ENCODE measurements at regions not wholly inside any gene's neighbourhood (a gene's known extent, or its start where the extent isn't known, plus 50 kb on each side); places are given as distances from the start of the nearest gene placed in this dataset.

- TF ChIP-seq, protein P1, sequence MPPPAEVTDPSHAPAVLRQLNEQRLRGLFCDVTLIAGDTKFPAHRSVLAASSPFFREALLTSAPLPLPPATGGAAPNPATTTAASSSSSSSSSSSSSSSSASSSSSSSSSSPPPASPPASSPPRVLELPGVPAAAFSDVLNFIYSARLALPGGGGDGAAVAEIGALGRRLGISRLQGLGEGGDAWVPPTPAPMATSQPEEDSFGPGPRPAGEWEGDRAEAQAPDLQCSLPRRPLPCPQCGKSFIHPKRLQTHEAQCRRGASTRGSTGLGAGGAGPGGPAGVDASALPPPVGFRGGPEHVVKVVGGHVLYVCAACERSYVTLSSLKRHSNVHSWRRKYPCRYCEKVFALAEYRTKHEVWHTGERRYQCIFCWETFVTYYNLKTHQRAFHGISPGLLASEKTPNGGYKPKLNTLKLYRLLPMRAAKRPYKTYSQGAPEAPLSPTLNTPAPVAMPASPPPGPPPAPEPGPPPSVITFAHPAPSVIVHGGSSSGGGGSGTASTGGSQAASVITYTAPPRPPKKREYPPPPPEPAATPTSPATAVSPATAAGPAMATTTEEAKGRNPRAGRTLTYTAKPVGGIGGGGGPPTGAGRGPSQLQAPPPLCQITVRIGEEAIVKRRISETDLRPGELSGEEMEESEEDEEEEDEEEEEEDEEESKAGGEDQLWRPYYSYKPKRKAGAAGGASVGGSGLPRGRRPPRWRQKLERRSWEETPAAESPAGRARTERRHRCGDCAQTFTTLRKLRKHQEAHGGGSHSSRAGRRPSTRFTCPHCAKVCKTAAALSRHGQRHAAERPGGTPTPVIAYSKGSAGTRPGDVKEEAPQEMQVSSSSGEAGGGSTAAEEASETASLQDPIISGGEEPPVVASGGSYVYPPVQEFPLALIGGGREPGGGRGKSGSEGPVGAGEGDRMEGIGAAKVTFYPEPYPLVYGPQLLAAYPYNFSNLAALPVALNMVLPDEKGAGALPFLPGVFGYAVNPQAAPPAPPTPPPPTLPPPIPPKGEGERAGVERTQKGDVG (CRISPR knock-in tag; IDR thresholded peaks at IDR 0.05; ENCODE audit: borderline replicate concordance), result no peak
- TF ChIP-seq CHD4 (IDR thresholded peaks at IDR 0.05; ENCODE audit: borderline replicate concordance, low read length) (0 out of 2 replicates have a peak, but pooled peaks have one; percentile 10), MIXL1 (CRISPR knock-in tag; IDR thresholded peaks at IDR 0.05) (peak; percentile 2; the same call in 1 of the 2 replicates)
These were observed 147.0 kb upstream of the NR2F2 start (continued) for GRCh38 chr15:96183514-96183850.

- Histone ChIP-seq H3K9me3 (ENCODE audit: low read length) (no peaks in the 10 kb centered on the region), H3K9ac (ENCODE audit: insufficient read depth, low read depth, low read length) (peak overlapping the region; percentile 27; the same call in 1 of the 2 replicates), H3K4me2 (ENCODE audit: low read depth, low read length) (peak overlapping the region; percentile 68), H2AFZ (ENCODE audit: low read length) (no peak overlapping the region), H3K36me3 (replicated peaks in 1 of 2; ENCODE audit: control insufficient read depth in 1 of 2, insufficient read depth in 2 of 2, low read length in 2 of 2) (no peaks in the 10 kb centered on the region), H3K27ac (ENCODE audit: extremely low read length, insufficient read depth, low read length) (peak overlapping the region; percentile 82), H3K79me2 (ENCODE audit: insufficient read depth, low read length) (no peaks in the 10 kb centered on the region), H3K4me3 (replicated peaks in 1 of 3; ENCODE audit: insufficient read depth in 1 of 3, low read depth in 2 of 3, low read length in 3 of 3) (peak overlapping the region in 2 of 3 experiments; percentile 26 to 39; a peak in 2 of 6 replicates), H3K4me1 (ENCODE audit: insufficient read depth, low read length) (peaks cover 61% of the 10 kb centered on the region), H3K27me3 (ENCODE audit: control insufficient read depth in 1 of 2, insufficient read depth in 2 of 2, low read length in 2 of 2) (no peaks in the 10 kb centered on the region), H4K20me1 (ENCODE audit: insufficient read depth, low read length) (no peaks in the 10 kb centered on the region)
- no TSS peak for BruUV-seq (replicated peaks)
- under 1% methylated on average over 3 of the region's 3 CpGs for WGBS (ENCODE audit: low lambda C conversion rate)
- ChIA-PET CTCF (ENCODE audit: low intra/inter-chr PET ratio, low total read pairs) (no interaction called here), POLR2A (interaction anchor here (0.7 to 2.7 kb wide), 9 partner anchors 12 to 147 kb away, joined by 3 to 21 read pairs (median 4); partner anchors contain the start of gene NR2F2)
- DNase-seq (ENCODE audit: low spot score), result peak; percentile 26
- in situ Hi-C loops (cut with HindIII; ENCODE audit: extremely low pct_ligation_motif_present, low pct_unique_long_range_greater_than_20kb) (no loop called here), intact Hi-C loops (cut with micrococcal nuclease; ENCODE audit: unreplicated experiment) (no loop called here)
- ATAC-seq, result peak; percentile 91
- no peak for FAIRE-seq
- TF ChIP-seq ATF3 (CRISPR knock-in tag; IDR thresholded peaks at IDR 0.05) (no peak), ZFP37 (CRISPR knock-in tag; IDR thresholded peaks at IDR 0.05; ENCODE audit: borderline replicate concordance) (no peak), NFIC (IDR thresholded peaks at IDR 0.05; ENCODE audit: low read length) (peak; percentile 74; the same call in 1 of the 2 replicates), HNRNPL (IDR thresholded peaks at IDR 0.05; ENCODE audit: low read depth, low read length) (no peak), RARA (CRISPR knock-in tag; IDR thresholded peaks at IDR 0.05) (peak; percentile 71), ZNF441 (CRISPR knock-in tag; IDR thresholded peaks at IDR 0.05; ENCODE audit: borderline replicate concordance) (no peak), CBX2 (IDR thresholded peaks at IDR 0.05; ENCODE audit: low read depth, low read length) (no peak), CBX2 (CRISPR knock-in tag; IDR thresholded peaks at IDR 0.05; ENCODE audit: low read depth) (no peak), ZNF7 (CRISPR knock-in tag; IDR thresholded peaks at IDR 0.05) (no peak), MTF1 (CRISPR knock-in tag; IDR thresholded peaks at IDR 0.05) (no peak), ZNF569 (CRISPR knock-in tag; IDR thresholded peaks at IDR 0.05; ENCODE audit: borderline replicate concordance) (no peak), ZNF879 (CRISPR knock-in tag; IDR thresholded peaks at IDR 0.05) (no peak), ZNF790 (CRISPR knock-in tag; IDR thresholded peaks at IDR 0.05; ENCODE audit: borderline replicate concordance) (no peak)
- TF ChIP-seq, protein P2, sequence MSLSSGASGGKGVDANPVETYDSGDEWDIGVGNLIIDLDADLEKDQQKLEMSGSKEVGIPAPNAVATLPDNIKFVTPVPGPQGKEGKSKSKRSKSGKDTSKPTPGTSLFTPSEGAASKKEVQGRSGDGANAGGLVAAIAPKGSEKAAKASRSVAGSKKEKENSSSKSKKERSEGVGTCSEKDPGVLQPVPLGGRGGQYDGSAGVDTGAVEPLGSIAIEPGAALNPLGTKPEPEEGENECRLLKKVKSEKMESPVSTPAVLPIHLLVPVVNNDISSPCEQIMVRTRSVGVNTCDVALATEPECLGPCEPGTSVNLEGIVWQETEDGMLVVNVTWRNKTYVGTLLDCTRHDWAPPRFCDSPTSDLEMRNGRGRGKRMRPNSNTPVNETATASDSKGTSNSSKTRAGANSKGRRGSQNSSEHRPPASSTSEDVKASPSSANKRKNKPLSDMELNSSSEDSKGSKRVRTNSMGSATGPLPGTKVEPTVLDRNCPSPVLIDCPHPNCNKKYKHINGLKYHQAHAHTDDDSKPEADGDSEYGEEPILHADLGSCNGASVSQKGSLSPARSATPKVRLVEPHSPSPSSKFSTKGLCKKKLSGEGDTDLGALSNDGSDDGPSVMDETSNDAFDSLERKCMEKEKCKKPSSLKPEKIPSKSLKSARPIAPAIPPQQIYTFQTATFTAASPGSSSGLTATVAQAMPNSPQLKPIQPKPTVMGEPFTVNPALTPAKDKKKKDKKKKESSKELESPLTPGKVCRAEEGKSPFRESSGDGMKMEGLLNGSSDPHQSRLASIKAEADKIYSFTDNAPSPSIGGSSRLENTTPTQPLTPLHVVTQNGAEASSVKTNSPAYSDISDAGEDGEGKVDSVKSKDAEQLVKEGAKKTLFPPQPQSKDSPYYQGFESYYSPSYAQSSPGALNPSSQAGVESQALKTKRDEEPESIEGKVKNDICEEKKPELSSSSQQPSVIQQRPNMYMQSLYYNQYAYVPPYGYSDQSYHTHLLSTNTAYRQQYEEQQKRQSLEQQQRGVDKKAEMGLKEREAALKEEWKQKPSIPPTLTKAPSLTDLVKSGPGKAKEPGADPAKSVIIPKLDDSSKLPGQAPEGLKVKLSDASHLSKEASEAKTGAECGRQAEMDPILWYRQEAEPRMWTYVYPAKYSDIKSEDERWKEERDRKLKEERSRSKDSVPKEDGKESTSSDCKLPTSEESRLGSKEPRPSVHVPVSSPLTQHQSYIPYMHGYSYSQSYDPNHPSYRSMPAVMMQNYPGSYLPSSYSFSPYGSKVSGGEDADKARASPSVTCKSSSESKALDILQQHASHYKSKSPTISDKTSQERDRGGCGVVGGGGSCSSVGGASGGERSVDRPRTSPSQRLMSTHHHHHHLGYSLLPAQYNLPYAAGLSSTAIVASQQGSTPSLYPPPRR (CRISPR knock-in tag; IDR thresholded peaks at IDR 0.05; ENCODE audit: borderline replicate concordance), result no peak
These were observed 146.6 kb upstream of the NR2F2 start for GRCh38 chr15:96183867-96184266.
